Gastrocnemius medialis (tissue), 4 donors: ENCODE measurements at regions not wholly inside any gene's neighbourhood (a gene's known extent, or its start where the extent isn't known, plus 50 kb on each side); places are given as distances from the start of the nearest gene placed in this dataset.
"Not testable (repeated sequence)": the region's sequence is repeated elsewhere in the genome, so short reads cannot be mapped to it uniquely, and the experiment has no call there.

ENCODE experiments used
- CTCF ChIP-seq, 5 experiments: fragments of 450-650 bp in 3 of 5; fragments of 200-600 bp in 2 of 5; sonication (generic) in 2 of 5; IDR thresholded peaks in 4 of 5; conservative IDR thresholded peaks in 1 of 5; 1 replicate in 4 of 5; 2 replicates in 1 of 5; pipeline ENCODE4 v1.5.1; 2016 to 2019; ENCODE audit warnings: antibody characterized with exemption in 5 of 5, mild to moderate bottlenecking in 3 of 5, moderate library complexity in 3 of 5
- POLR2A ChIP-seq, 2 donors: fragments of 450-650 bp; IDR thresholded peaks; one replicate each; pipeline ENCODE4 v1.6.1; 2017; ENCODE audit warnings: antibody characterized with exemption in 2 of 2, mild to moderate bottlenecking in 2 of 2, moderate library complexity in 2 of 2

DNA sequence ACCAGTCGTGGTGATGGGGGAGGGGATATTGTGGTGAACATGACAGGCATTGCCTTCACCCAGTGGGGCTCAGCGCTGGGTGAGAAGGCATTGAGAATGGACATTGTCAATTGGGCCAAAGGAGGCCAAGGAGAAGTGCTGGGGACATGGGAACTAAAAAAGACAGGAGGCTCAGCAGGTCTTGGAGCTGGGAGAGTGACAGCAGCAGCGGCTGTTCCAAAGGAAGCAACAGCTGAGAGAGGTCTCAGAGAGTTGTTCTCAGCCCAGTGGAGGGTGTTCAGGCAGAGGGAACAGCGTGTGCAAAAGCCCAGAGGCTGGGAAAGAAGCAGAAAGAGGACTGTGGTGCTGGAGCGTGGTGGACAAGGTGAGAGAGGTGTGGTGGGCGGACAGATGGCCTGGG, 56.6 kb upstream of the ASNS start:
- TF ChIP-seq CTCF (IDR thresholded peaks at IDR 0.05 in 4 of 5, conservative IDR thresholded peaks at IDR 0.05 in 1 of 5); POLR2A (IDR thresholded peaks at IDR 0.05): not testable (repeated sequence)
